ENCODE measurements at regions not wholly inside any gene's neighbourhood (a gene's known extent, or its start where the extent isn't known, plus 50 kb on each side); places are given as distances from the start of the nearest gene placed in this dataset.

DNA sequence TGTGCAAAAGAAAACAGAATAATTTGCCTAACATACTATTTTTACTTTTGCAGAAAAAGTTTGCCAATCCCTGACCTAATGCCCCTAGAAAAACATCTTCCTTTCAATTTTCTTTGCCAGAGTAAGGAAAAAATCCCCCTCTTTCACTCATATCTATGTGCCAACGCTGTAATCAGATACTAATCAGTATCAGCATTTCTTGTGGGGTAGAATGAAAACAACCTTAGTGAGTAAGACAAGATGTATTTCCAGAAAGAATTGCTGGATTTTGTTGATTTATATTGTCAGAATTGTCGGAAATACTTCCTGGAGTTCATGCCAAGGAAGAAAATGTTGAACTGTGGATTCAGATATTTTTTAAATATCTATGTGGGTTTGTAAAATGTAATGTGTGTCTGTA lies 1893.8 kb downstream of the NCAM2 start:
- DNase-seq = no peak
- no peak overlapping the region for H3K27ac Mint-ChIP-seq
- Histone ChIP-seq H3K36me3 (replicated peaks in 1 of 2; ENCODE audit: control insufficient read depth in 1 of 2, insufficient read depth in 2 of 2, low read length in 2 of 2) (no peaks in the 10 kb centered on the region), H3K9me3 (replicated peaks in 1 of 2; ENCODE audit: control insufficient read depth in 1 of 2, insufficient read depth in 1 of 2, low read length in 2 of 2) (peaks cover 0 to 3% of the 10 kb centered on the region in 2 donors), H3K9ac (ENCODE audit: insufficient read depth, low read length, poor library complexity, severe bottlenecking) (no peak overlapping the region), H3K79me2 (ENCODE audit: insufficient read depth, low read length) (no peaks in the 10 kb centered on the region), H3K27ac (ENCODE audit: low read depth in 1 of 2, low read length in 2 of 2) (no peak overlapping the region), H2AFZ (ENCODE audit: insufficient read depth, low read depth, low read length, poor library complexity, severe bottlenecking) (no peak overlapping the region), H3K4me1 (ENCODE audit: control insufficient read depth in 1 of 2, insufficient read depth in 2 of 2, low read length in 2 of 2) (no peaks in the 10 kb centered on the region), H4K20me1 (ENCODE audit: insufficient read depth, low read length) (no peaks in the 10 kb centered on the region), H3K4me3 (replicated peaks in 1 of 3; ENCODE audit: low read depth in 2 of 3, low read length in 3 of 3) (no peak overlapping the region), H3K4me2 (replicated peaks; ENCODE audit: extremely low read depth, low read length, poor library complexity, severe bottlenecking) (no peak overlapping the region), H3K27me3 (ENCODE audit: control insufficient read depth in 2 of 2, insufficient read depth in 2 of 2, low read length in 2 of 2) (no peaks in the 10 kb centered on the region)
- H3K9me3 Mint-ChIP-seq = no peaks in the 10 kb centered on the region
- TF ChIP-seq, protein P1, sequence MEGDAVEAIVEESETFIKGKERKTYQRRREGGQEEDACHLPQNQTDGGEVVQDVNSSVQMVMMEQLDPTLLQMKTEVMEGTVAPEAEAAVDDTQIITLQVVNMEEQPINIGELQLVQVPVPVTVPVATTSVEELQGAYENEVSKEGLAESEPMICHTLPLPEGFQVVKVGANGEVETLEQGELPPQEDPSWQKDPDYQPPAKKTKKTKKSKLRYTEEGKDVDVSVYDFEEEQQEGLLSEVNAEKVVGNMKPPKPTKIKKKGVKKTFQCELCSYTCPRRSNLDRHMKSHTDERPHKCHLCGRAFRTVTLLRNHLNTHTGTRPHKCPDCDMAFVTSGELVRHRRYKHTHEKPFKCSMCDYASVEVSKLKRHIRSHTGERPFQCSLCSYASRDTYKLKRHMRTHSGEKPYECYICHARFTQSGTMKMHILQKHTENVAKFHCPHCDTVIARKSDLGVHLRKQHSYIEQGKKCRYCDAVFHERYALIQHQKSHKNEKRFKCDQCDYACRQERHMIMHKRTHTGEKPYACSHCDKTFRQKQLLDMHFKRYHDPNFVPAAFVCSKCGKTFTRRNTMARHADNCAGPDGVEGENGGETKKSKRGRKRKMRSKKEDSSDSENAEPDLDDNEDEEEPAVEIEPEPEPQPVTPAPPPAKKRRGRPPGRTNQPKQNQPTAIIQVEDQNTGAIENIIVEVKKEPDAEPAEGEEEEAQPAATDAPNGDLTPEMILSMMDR (IDR thresholded peaks at IDR 0.05) = no peak
- intact Hi-C loops (cut with micrococcal nuclease) = no loop called here
- H3K4me1 Mint-ChIP-seq = no peaks in the 10 kb centered on the region
- H3K4me3 Mint-ChIP-seq = no peak overlapping the region
- no peaks in the 10 kb centered on the region for H3K36me3 Mint-ChIP-seq
- WGBS (ENCODE audit: insufficient coverage) = 80% methylated on average over 1 of the region's 2 CpGs
- H3K27me3 Mint-ChIP-seq (ENCODE audit: low read depth in 3 of 3) = peaks cover 0 to 2% (median 1%) of the 10 kb centered on the region in 3 donors

DNA sequence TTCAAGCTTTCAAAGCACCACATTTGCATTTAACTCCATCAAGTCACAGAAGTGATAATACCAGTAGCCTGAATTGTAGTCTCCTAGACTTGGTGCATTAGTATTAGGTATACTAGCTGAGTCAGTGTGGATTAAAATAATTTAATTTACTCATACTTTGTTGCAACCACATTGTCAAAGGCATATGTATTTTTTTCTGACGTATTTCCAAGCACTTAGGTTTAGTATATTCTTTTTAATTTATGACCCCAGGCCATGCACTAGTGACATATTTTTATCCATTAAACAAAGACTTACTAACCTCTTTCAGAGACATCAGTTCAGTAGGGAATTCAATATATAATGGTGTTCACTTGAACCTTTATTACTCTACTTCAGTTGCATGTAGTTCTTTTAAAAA lies 1894.5 kb downstream of the NCAM2 start:
- Mint-ChIP-seq H3K27ac (no peak overlapping the region), H3K4me3 (no peak overlapping the region), H3K9me3 (no peaks in the 10 kb centered on the region), H3K27me3 (ENCODE audit: low read depth in 3 of 3) (peaks cover 0 to 2% (median 1%) of the 10 kb centered on the region in 3 donors), H3K4me1 (no peaks in the 10 kb centered on the region), H3K36me3 (no peaks in the 10 kb centered on the region)
- no peak overlapping the region for H3K9ac ChIP-seq (ENCODE audit: insufficient read depth, low read length, poor library complexity, severe bottlenecking)
- no peaks in the 10 kb centered on the region for H3K79me2 ChIP-seq (ENCODE audit: insufficient read depth, low read length)
- no peaks in the 10 kb centered on the region for H3K27me3 ChIP-seq (ENCODE audit: control insufficient read depth in 2 of 2, insufficient read depth in 2 of 2, low read length in 2 of 2)
- peaks cover 0 to 3% of the 10 kb centered on the region in 2 donors for H3K9me3 ChIP-seq (replicated peaks in 1 of 2; ENCODE audit: control insufficient read depth in 1 of 2, insufficient read depth in 1 of 2, low read length in 2 of 2)
- H3K4me3 ChIP-seq (replicated peaks in 1 of 3; ENCODE audit: low read depth in 2 of 3, low read length in 3 of 3) = no peak overlapping the region
- H3K27ac ChIP-seq (ENCODE audit: low read depth in 1 of 2, low read length in 2 of 2) = no peak overlapping the region
- no peaks in the 10 kb centered on the region for H3K36me3 ChIP-seq (replicated peaks in 1 of 2; ENCODE audit: control insufficient read depth in 1 of 2, insufficient read depth in 2 of 2, low read length in 2 of 2)
- H2AFZ ChIP-seq (ENCODE audit: insufficient read depth, low read depth, low read length, poor library complexity, severe bottlenecking) = no peak overlapping the region
- WGBS (ENCODE audit: insufficient coverage) = no CpG with 5 or more reads among the region's 1 CpG
- H4K20me1 ChIP-seq (ENCODE audit: insufficient read depth, low read length) = no peaks in the 10 kb centered on the region
- intact Hi-C loops (cut with micrococcal nuclease) = no loop called here
- no peaks in the 10 kb centered on the region for H3K4me1 ChIP-seq (ENCODE audit: control insufficient read depth in 1 of 2, insufficient read depth in 2 of 2, low read length in 2 of 2)
- H3K4me2 ChIP-seq (replicated peaks; ENCODE audit: extremely low read depth, low read length, poor library complexity, severe bottlenecking) = no peak overlapping the region
- TF ChIP-seq, protein P1 (IDR thresholded peaks at IDR 0.05) = no peak
- DNase-seq = no peak
